Keratinocyte (primary cell): ENCODE measurements at regions not wholly inside any gene's neighbourhood (a gene's known extent, or its start where the extent isn't known, plus 50 kb on each side); places are given as distances from the start of the nearest gene placed in this dataset.

Experiments used
- DNase-seq: peaks from one replicate; pipeline ENCODE4 v3.0.0-alpha.2; 2011; ENCODE audit warnings: low read depth, missing footprints, low spot score
- FAIRE-seq: peaks from 2 replicates; lab custom pipeline; 2011; peaks lifted over from hg19 to GRCh38; lab: Jason Lieb, UNC
- H2AFZ ChIP-seq: 2 replicates; pipeline ENCODE4 v1.6.0; 2012; ENCODE audit warnings: low read length, control low read depth, inconsistent platforms; ENCODE audit not compliant: control insufficient read depth
- H3K27ac ChIP-seq: 2 replicates; pipeline ENCODE4 v1.5.1; 2011; ENCODE audit warnings: low read length; ENCODE audit not compliant: control insufficient read depth, insufficient read depth
- H3K27me3 ChIP-seq: 3 replicates; pipeline ENCODE4 v1.6.0; 2011; ENCODE audit warnings: low read length; ENCODE audit not compliant: control insufficient read depth, insufficient read depth; ENCODE audit errors: extremely low read depth
- H3K36me3 ChIP-seq, 2 experiments: 2 replicates in 1 of 2; 3 replicates in 1 of 2; pipeline ENCODE4 v1.5.1; 2011; ENCODE audit warnings: low read length in 2 of 2, mild to moderate bottlenecking in 1 of 2; ENCODE audit not compliant: control insufficient read depth in 2 of 2, insufficient read depth in 2 of 2; ENCODE audit errors: extremely low read depth in 1 of 2
- H3K4me1 ChIP-seq: 3 replicates; pipeline ENCODE4 v1.5.1; 2011; ENCODE audit warnings: low read length; ENCODE audit not compliant: control insufficient read depth, insufficient read depth; ENCODE audit errors: extremely low read depth
- H3K4me2 ChIP-seq: 3 replicates; pipeline ENCODE4 v1.6.0; 2011; ENCODE audit warnings: low read depth, low read length; ENCODE audit not compliant: control insufficient read depth, insufficient read depth; ENCODE audit errors: extremely low read depth
- H3K4me3 ChIP-seq, 3 experiments: fragments of 200-600 bp in 1 of 3; sonication (generic) in 1 of 3; 2 replicates in 2 of 3; 3 replicates in 1 of 3; pipeline ENCODE4 v1.5.1; 2011 to 2016; ENCODE audit warnings: low read length in 3 of 3, mild to moderate bottlenecking in 3 of 3, control low read depth in 2 of 3, inconsistent platforms in 1 of 3, low read depth in 1 of 3, mixed read lengths in 1 of 3, mixed run types in 1 of 3, moderate library complexity in 1 of 3; ENCODE audit not compliant: control insufficient read depth in 2 of 3, insufficient read depth in 2 of 3; ENCODE audit errors: extremely low read depth in 1 of 3
- H3K79me2 ChIP-seq: 2 replicates; pipeline ENCODE4 v1.6.0; 2012; ENCODE audit warnings: low read length; ENCODE audit not compliant: control insufficient read depth, insufficient read depth
- H3K9ac ChIP-seq: 3 replicates; pipeline ENCODE4 v1.6.0; 2011; ENCODE audit warnings: low read length; ENCODE audit not compliant: control insufficient read depth, insufficient read depth; ENCODE audit errors: extremely low read depth
- H3K9me1 ChIP-seq: 3 replicates; pipeline ENCODE4 v1.6.0; 2011; ENCODE audit warnings: low read length; ENCODE audit not compliant: control insufficient read depth, insufficient read depth; ENCODE audit errors: extremely low read depth
- H3K9me3 ChIP-seq: 2 replicates; pipeline ENCODE4 v1.5.1; 2012; ENCODE audit warnings: low read depth, low read length; ENCODE audit not compliant: control insufficient read depth
- H4K20me1 ChIP-seq: 3 replicates; pipeline ENCODE4 v1.6.0; 2011; ENCODE audit warnings: low read length; ENCODE audit not compliant: control insufficient read depth, insufficient read depth; ENCODE audit errors: extremely low read depth
- EZH2 ChIP-seq: IDR thresholded peaks from one replicate; pipeline ENCODE4 v1.6.1; 2012; ENCODE audit warnings: inconsistent platforms, mild to moderate bottlenecking, low read length, moderate library complexity
- dilution Hi-C: fragments of 300-500 bp; cut with MboI; formaldehyde crosslinking; loops from one replicate; pipeline ENCODE4 v1.7.0; 2020; ENCODE audit warnings: low sequenced_read_pairs; ENCODE audit not compliant: extremely low pct_ligation_motif_present
- TF ChIP-seq, protein P1 (sequence below), 3 experiments: IDR thresholded peaks in 1 of 3; conservative IDR thresholded peaks in 1 of 3; optimal IDR thresholded peaks in 1 of 3; 2 replicates in 2 of 3; 3 replicates in 1 of 3; pipeline versions ENCODE3 to v1.5.1; 2011; ENCODE audit warnings: low read length in 3 of 3, mild to moderate bottlenecking in 3 of 3, moderate library complexity in 2 of 3, control low read depth in 1 of 3, inconsistent platforms in 1 of 3; ENCODE audit not compliant: insufficient read depth in 2 of 3; ENCODE audit errors: extremely low read depth in 1 of 3

DNA sequence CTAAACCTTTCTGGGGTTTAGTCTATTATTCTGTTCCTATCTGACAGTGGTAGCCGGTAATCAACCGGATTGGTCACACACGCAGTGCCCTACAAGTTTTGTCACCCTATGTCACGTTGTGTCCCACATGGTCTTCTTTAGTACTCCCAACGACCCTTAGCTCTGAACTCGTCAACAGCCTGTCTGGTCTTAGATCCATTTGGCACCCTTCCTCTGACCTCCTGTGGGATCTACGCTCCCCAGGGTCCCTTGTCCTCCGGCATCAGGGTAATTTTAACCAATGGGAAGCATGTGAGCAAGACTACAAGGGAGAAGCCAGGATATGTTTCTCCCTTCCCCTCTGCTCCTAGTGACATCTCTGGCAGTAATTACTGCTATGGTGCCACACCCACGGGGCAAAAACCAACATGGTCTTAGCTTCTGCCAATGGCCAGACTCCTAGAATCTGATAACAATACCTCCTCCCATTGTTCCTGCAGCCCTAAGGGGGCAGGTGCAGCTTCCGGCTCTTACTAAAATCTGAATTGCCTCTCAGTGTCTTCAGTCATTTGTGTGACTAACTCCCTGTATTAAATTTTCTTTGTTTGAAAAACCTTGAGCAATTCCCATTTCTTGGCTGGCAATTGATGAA lies 56.6 kb downstream of the MAFB start:
- no peak overlapping the region for H2AFZ ChIP-seq
- no peaks in the 10 kb centered on the region for H3K36me3 ChIP-seq
- no peaks in the 10 kb centered on the region for H4K20me1 ChIP-seq
- peaks cover 16% of the 10 kb centered on the region for H3K4me1 ChIP-seq
- H3K4me3 ChIP-seq: no peak overlapping the region
- H3K4me2 ChIP-seq: no peak overlapping the region
- no peak for FAIRE-seq
- H3K79me2 ChIP-seq: no peaks in the 10 kb centered on the region
- H3K27me3 ChIP-seq: no peaks in the 10 kb centered on the region
- no peaks in the 10 kb centered on the region for H3K9me3 ChIP-seq
- no peak overlapping the region for H3K9ac ChIP-seq
- no peak for TF ChIP-seq EZH2
- TF ChIP-seq, protein P1, sequence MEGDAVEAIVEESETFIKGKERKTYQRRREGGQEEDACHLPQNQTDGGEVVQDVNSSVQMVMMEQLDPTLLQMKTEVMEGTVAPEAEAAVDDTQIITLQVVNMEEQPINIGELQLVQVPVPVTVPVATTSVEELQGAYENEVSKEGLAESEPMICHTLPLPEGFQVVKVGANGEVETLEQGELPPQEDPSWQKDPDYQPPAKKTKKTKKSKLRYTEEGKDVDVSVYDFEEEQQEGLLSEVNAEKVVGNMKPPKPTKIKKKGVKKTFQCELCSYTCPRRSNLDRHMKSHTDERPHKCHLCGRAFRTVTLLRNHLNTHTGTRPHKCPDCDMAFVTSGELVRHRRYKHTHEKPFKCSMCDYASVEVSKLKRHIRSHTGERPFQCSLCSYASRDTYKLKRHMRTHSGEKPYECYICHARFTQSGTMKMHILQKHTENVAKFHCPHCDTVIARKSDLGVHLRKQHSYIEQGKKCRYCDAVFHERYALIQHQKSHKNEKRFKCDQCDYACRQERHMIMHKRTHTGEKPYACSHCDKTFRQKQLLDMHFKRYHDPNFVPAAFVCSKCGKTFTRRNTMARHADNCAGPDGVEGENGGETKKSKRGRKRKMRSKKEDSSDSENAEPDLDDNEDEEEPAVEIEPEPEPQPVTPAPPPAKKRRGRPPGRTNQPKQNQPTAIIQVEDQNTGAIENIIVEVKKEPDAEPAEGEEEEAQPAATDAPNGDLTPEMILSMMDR (optimal IDR thresholded peaks at IDR 0.05 in 1 of 3, IDR thresholded peaks at IDR 0.05 in 1 of 3, conservative IDR thresholded peaks at IDR 0.05 in 1 of 3; ENCODE audit: extremely low read depth in 1 of 3, insufficient read depth in 2 of 3, low read length in 3 of 3): no peak
- no peak overlapping the region for H3K27ac ChIP-seq
- no peaks in the 10 kb centered on the region for H3K9me1 ChIP-seq
- no peak for DNase-seq
- dilution Hi-C loops: no loop called here

DNA sequence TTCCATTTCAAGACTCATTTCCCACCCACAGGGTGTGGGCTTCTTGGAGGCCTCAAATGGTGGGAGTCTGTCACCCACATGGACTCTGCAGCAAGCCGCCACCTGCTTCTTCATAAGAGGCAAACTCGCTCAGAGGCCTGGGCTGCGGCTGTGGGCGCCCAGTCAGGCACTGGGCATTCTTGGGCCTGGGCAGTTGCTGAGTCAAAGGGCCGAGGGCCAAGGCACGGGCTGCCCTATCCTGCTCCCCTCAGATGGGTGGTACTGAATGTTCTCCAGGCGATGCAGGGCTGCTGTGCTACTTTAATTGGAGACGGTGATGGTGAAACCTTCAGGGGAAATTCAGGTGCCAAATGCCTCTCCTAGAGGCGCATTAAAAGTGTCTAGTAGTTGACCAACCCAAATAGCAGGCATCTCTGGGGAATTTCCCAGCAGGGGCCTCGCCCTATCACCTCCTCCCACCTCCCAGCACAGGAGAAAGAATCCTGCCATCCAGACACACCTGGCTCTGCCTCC lies 57.9 kb downstream of the MAFB start:
- no peak overlapping the region for H3K27ac ChIP-seq
- H3K79me2 ChIP-seq: no peaks in the 10 kb centered on the region
- no peak for TF ChIP-seq EZH2
- TF ChIP-seq, protein P1 (optimal IDR thresholded peaks at IDR 0.05 in 1 of 3, IDR thresholded peaks at IDR 0.05 in 1 of 3, conservative IDR thresholded peaks at IDR 0.05 in 1 of 3; ENCODE audit: extremely low read depth in 1 of 3, insufficient read depth in 2 of 3, low read length in 3 of 3): no peak
- H3K9me1 ChIP-seq: no peaks in the 10 kb centered on the region
- dilution Hi-C loops: no loop called here
- H3K27me3 ChIP-seq: no peaks in the 10 kb centered on the region
- no peaks in the 10 kb centered on the region for H3K9me3 ChIP-seq
- H3K4me2 ChIP-seq: no peak overlapping the region
- H4K20me1 ChIP-seq: no peaks in the 10 kb centered on the region
- H2AFZ ChIP-seq: no peak overlapping the region
- no peak overlapping the region for H3K4me3 ChIP-seq
- no peak for FAIRE-seq
- no peaks in the 10 kb centered on the region for H3K36me3 ChIP-seq
- no peak overlapping the region for H3K9ac ChIP-seq
- DNase-seq: no peak
- H3K4me1 ChIP-seq: peaks cover 16% of the 10 kb centered on the region
